H1 (cell line): ENCODE measurements at regions not wholly inside any gene's neighbourhood (a gene's known extent, or its start where the extent isn't known, plus 50 kb on each side); places are given as distances from the start of the nearest gene placed in this dataset.

Source experiments
- HDAC6 ChIP-seq: IDR thresholded peaks from one replicate; pipeline ENCODE4 v1.7.1; 2012; ENCODE audit warnings: low read depth, mild to moderate bottlenecking, inconsistent platforms, low read length, moderate library complexity
- SP2 ChIP-seq: IDR thresholded peaks from 2 replicates; pipeline ENCODE4 v1.6.1; 2012; ENCODE audit warnings: mild to moderate bottlenecking, low read length, inconsistent platforms
- TAF1 ChIP-seq: IDR thresholded peaks from 2 replicates; pipeline ENCODE4 v1.6.1; 2011; ENCODE audit warnings: mild to moderate bottlenecking, low read depth, low read length
- TCF12 ChIP-seq: IDR thresholded peaks from 2 replicates; pipeline ENCODE4 v1.6.1; 2011; ENCODE audit warnings: low read depth, mild to moderate bottlenecking, low read length
- TF ChIP-seq, protein P1 (sequence below): IDR thresholded peaks from 2 replicates; pipeline ENCODE4 v1.6.1; 2012; ENCODE audit warnings: inconsistent platforms

DNA sequence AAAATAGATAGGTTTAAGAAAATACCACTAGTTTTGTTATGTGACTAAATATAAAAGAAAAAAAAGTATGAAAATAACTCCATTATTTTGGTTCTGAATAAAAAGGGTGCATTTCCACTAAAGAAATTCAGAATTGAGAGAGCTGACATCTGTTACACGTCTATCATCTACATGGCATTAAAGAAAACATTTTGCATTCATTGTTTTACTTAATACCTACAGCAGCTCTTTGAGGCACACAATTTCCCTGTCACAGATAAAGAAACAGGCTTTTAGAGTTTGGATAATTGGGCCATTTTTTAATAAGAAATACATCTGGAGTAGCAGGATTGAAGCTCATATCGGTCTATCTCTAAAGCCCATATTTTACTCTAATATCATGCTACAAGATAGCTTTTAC, 145.7 kb upstream of the LUZP2 start (continued):
- no peak for TF ChIP-seq TCF12
- no peak for TF ChIP-seq HDAC6
- no peak for TF ChIP-seq TAF1
- TF ChIP-seq SP2 = no peak
- TF ChIP-seq, protein P1, sequence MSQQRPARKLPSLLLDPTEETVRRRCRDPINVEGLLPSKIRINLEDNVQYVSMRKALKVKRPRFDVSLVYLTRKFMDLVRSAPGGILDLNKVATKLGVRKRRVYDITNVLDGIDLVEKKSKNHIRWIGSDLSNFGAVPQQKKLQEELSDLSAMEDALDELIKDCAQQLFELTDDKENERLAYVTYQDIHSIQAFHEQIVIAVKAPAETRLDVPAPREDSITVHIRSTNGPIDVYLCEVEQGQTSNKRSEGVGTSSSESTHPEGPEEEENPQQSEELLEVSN = no peak
